ENCODE measurements at regions not wholly inside any gene's neighbourhood (a gene's known extent, or its start where the extent isn't known, plus 50 kb on each side); places are given as distances from the start of the nearest gene placed in this dataset.

DNA sequence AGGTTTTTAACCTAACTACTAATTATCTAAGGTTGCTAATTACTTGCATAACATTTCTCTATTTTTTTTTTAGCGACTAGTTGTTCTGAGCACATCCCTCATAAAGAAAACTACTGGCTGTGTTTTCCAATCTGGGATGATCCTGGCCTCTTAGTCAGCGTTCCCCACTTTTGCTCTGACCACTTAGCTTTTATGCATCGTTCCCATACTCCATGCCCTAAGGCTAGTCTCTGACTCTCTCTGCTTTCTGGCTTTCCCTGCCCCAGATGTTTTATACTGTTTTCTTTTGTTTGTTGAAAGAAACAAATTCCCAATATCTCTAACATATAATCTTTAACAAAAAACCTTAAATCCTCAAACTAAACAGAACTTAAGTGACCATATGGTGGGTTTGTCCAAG, 217.9 kb downstream of the SPATA31D1 start:
- Histone ChIP-seq H3K27me3 (ENCODE audit: control insufficient read depth, insufficient read depth, low read length) (no peaks in the 10 kb centered on the region), H3K36me3 (ENCODE audit: control insufficient read depth, insufficient read depth, low read length) (no peaks in the 10 kb centered on the region), H3K4me3 (ENCODE audit: low read depth, low read length) (no peak overlapping the region)
- TF ChIP-seq, protein P1, sequence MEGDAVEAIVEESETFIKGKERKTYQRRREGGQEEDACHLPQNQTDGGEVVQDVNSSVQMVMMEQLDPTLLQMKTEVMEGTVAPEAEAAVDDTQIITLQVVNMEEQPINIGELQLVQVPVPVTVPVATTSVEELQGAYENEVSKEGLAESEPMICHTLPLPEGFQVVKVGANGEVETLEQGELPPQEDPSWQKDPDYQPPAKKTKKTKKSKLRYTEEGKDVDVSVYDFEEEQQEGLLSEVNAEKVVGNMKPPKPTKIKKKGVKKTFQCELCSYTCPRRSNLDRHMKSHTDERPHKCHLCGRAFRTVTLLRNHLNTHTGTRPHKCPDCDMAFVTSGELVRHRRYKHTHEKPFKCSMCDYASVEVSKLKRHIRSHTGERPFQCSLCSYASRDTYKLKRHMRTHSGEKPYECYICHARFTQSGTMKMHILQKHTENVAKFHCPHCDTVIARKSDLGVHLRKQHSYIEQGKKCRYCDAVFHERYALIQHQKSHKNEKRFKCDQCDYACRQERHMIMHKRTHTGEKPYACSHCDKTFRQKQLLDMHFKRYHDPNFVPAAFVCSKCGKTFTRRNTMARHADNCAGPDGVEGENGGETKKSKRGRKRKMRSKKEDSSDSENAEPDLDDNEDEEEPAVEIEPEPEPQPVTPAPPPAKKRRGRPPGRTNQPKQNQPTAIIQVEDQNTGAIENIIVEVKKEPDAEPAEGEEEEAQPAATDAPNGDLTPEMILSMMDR (IDR thresholded peaks at IDR 0.05; ENCODE audit: insufficient read depth, low read length, poor library complexity, severe bottlenecking) = no peak
- no peak for DNase-seq (ENCODE audit: low read depth)

DNA sequence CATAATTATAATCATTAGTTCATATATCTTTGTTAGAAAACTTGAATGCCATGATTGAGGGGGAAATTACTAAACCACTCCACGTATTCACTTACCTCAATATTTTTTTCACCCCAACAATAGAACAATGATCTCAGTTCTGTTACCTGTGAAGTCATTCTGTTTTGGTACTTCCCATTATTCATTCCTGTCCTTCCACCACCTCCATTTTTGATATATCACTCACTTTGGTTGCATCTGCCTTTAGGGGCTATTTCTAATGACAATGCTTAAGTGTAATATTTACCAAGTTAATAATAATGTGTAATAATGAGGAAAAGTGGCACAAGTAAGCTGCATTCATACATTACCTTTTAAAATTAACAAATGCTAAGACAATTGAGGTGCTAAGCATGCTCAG, 218.4 kb downstream of the SPATA31D1 start:
- no peak overlapping the region for H3K4me3 ChIP-seq (ENCODE audit: low read depth, low read length)
- TF ChIP-seq, protein P1 (IDR thresholded peaks at IDR 0.05; ENCODE audit: insufficient read depth, low read length, poor library complexity, severe bottlenecking) = no peak
- DNase-seq (ENCODE audit: low read depth) = no peak
- no peaks in the 10 kb centered on the region for H3K27me3 ChIP-seq (ENCODE audit: control insufficient read depth, insufficient read depth, low read length)
- H3K36me3 ChIP-seq (ENCODE audit: control insufficient read depth, insufficient read depth, low read length) = no peaks in the 10 kb centered on the region

- H3K4me3 ChIP-seq (ENCODE audit: low read depth, low read length) = no peak overlapping the region
- TF ChIP-seq, protein P1 (IDR thresholded peaks at IDR 0.05; ENCODE audit: insufficient read depth, low read length, poor library complexity, severe bottlenecking) = no peak
- no peaks in the 10 kb centered on the region for H3K27me3 ChIP-seq (ENCODE audit: control insufficient read depth, insufficient read depth, low read length)
- no peak for DNase-seq (ENCODE audit: low read depth)
- H3K36me3 ChIP-seq (ENCODE audit: control insufficient read depth, insufficient read depth, low read length) = no peaks in the 10 kb centered on the region
Observed at GRCh38 chr9:82208741-82209450, 220.3 kb downstream of the SPATA31D1 start.

DNA sequence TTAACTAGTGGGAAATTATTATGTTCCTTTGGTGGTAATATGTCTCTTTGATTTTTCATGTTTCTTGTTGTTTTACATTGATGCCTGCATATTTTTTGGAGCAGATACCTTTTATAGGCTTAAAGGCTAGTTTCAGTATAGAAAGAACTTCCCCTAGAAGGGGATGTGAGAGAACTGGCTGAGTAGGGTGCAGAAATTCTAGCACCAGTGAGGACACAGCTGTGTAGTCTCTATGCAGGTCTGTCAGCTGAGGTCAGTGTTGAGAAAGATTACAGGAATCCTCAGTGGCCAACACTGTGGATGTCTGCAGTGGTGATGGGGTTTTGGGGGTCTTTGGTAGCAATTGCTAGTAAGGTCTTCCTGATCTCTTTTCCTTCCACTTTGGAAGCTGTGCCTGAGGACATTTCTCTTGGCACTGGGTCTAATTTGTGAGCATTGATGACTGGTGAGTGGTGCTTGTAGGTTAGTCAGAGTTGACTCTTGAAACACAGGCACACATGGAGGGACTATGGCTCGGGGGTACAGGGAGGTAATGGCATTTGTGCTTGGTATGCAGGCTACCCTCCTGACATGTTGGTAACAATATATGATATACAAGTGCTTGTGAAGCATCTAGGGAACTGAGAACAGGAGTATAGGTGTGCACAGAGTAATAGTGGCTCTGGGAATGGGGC, 221.4 kb downstream of the SPATA31D1 start:
- H3K4me3 ChIP-seq (ENCODE audit: low read depth, low read length) = no peak overlapping the region
- no peaks in the 10 kb centered on the region for H3K27me3 ChIP-seq (ENCODE audit: control insufficient read depth, insufficient read depth, low read length)
- no peaks in the 10 kb centered on the region for H3K36me3 ChIP-seq (ENCODE audit: control insufficient read depth, insufficient read depth, low read length)
- no peak for DNase-seq (ENCODE audit: low read depth)
- TF ChIP-seq, protein P1 (IDR thresholded peaks at IDR 0.05; ENCODE audit: insufficient read depth, low read length, poor library complexity, severe bottlenecking) = no peak

DNA sequence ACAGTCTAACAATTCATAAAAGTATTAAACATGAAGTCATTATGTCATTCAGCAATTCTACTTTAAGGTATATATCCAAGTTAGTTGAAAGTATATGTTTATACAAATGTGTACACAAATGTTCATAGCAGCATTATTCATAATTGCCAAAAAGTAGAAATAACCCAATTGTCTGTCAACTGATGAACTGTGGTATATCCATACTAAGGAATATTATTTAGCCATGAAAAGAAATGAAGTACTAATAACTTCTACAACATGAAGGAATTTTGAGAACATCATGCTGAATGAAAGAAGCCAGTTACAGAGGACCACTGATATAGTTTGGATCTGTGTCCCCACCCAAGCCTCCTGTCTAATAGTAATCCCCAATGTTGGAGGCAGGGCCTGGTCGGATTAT, 224.3 kb downstream of the SPATA31D1 start:
- H3K36me3 ChIP-seq (ENCODE audit: control insufficient read depth, insufficient read depth, low read length) = no peaks in the 10 kb centered on the region
- peaks cover 2% of the 10 kb centered on the region for H3K27me3 ChIP-seq (ENCODE audit: control insufficient read depth, insufficient read depth, low read length)
- no peak for DNase-seq (ENCODE audit: low read depth)
- TF ChIP-seq, protein P1 (IDR thresholded peaks at IDR 0.05; ENCODE audit: insufficient read depth, low read length, poor library complexity, severe bottlenecking) = no peak
- no peak overlapping the region for H3K4me3 ChIP-seq (ENCODE audit: low read depth, low read length)
